Prostate gland (tissue), 2 donors: ENCODE measurements at regions not wholly inside any gene's neighbourhood (a gene's known extent, or its start where the extent isn't known, plus 50 kb on each side); places are given as distances from the start of the nearest gene placed in this dataset.
"Not testable (repeated sequence)": the region's sequence is repeated elsewhere in the genome, so short reads cannot be mapped to it uniquely, and the experiment has no call there.

Source experiments
- CTCF ChIP-seq, 4 experiments: fragments of 200-600 bp in 2 of 4; fragments of 450-650 bp in 2 of 4; sonication (generic) in 2 of 4; IDR thresholded peaks; 1 replicate in 3 of 4; 2 replicates in 1 of 4; pipeline ENCODE4 v1.5.1; 2016 to 2019; ENCODE audit warnings: antibody characterized with exemption in 4 of 4, mild to moderate bottlenecking in 2 of 4, moderate library complexity in 2 of 4
- POLR2AphosphoS5 ChIP-seq: sonication (generic); formaldehyde crosslinking; IDR thresholded peaks from one replicate; pipeline ENCODE4 v1.6.1; 2017; ENCODE audit warnings: antibody characterized with exemption

GRCh38 chr6:97779039-97779766, 496.2 kb upstream of the MMS22L start:
- not testable (repeated sequence) for TF ChIP-seq POLR2AphosphoS5; CTCF (IDR thresholded peaks at IDR 0.05)
